OCI-LY7 (cell line): ENCODE measurements at regions not wholly inside any gene's neighbourhood (a gene's known extent, or its start where the extent isn't known, plus 50 kb on each side); places are given as distances from the start of the nearest gene placed in this dataset.
"Not testable (repeated sequence)": the region's sequence is repeated elsewhere in the genome, so short reads cannot be mapped to it uniquely, and the experiment has no call there.

ENCODE experiments used
- BruUV-seq: library from RNA; stranded (reverse); fragments of 400-500 nt; replicated peaks from 2 replicates; lab custom pipeline; 2021; lab: Mats Ljungman, UMichigan
- CTCF ChIA-PET: fragments of 300-600 bp; sonication (Branson Sonifier 250); formaldehyde crosslinking; loops from one replicate; lab custom pipeline; 2022; ENCODE audit warnings: antibody characterized with exemption; ENCODE audit not compliant: unreplicated experiment; lab: Charles Lee
- POLR2A ChIA-PET: fragments of 300-600 bp; sonication (Branson Sonifier 250); formaldehyde crosslinking; loops from one replicate; lab custom pipeline; 2022; ENCODE audit warnings: antibody characterized with exemption; lab: Charles Lee
- DNase-seq: peaks from one replicate; pipeline ENCODE4 v3.0.0-alpha.2; 2015; ENCODE audit warnings: low spot score
- H2AFZ ChIP-seq: fragments of 200-600 bp; sonication (generic), shearing (Covaris generic); 2 replicates; pipeline ENCODE4 v1.6.1; 2014; ENCODE audit warnings: mild to moderate bottlenecking, antibody characterized with exemption, low read length, moderate library complexity
- H3K27ac ChIP-seq: fragments of 200-600 bp; sonication (generic); 2 replicates; pipeline ENCODE4 v1.5.1; 2014; ENCODE audit warnings: mixed run types, low read depth, mild to moderate bottlenecking, moderate library complexity, low read length, inconsistent platforms; ENCODE audit not compliant: poor library complexity, severe bottlenecking
- H3K36me3 ChIP-seq: fragments of 200-600 bp; sonication (generic); 2 replicates; pipeline ENCODE4 v1.6.1; 2014; ENCODE audit warnings: mild to moderate bottlenecking, antibody characterized with exemption, low read length, moderate library complexity, mixed read lengths; ENCODE audit not compliant: insufficient read depth
- H3K4me1 ChIP-seq: fragments of 200-600 bp; sonication (generic); 2 replicates; pipeline ENCODE4 v1.5.1; 2014; ENCODE audit warnings: mild to moderate bottlenecking, low read length; ENCODE audit not compliant: insufficient read depth, poor library complexity, severe bottlenecking
- H3K4me2 ChIP-seq: fragments of 200-600 bp; sonication (generic); 2 replicates; pipeline ENCODE4 v1.6.1; 2014; ENCODE audit warnings: mild to moderate bottlenecking, low read length
- H3K4me3 ChIP-seq: fragments of 200-600 bp; sonication (generic); 2 replicates; pipeline ENCODE4 v1.5.1; 2014; ENCODE audit warnings: mild to moderate bottlenecking, low read depth, low read length; ENCODE audit not compliant: poor library complexity, severe bottlenecking
- H3K79me2 ChIP-seq: fragments of 200-600 bp; sonication (generic); 2 replicates; pipeline ENCODE4 v1.6.1; 2016; ENCODE audit warnings: low read depth, mild to moderate bottlenecking, low read length, moderate library complexity, mixed read lengths; ENCODE audit not compliant: insufficient read depth
- H3K9me2 ChIP-seq: fragments of 200-600 bp; sonication (generic); 2 replicates; pipeline ENCODE4 v1.6.1; 2016; ENCODE audit warnings: mild to moderate bottlenecking, low read length, mixed read lengths; ENCODE audit not compliant: insufficient read depth
- H3K9me3 ChIP-seq: fragments of 200-600 bp; sonication (generic); 2 replicates; pipeline ENCODE4 v1.6.1; 2014; ENCODE audit warnings: mild to moderate bottlenecking, mixed run types, low read length, mixed read lengths
- H4K20me1 ChIP-seq: fragments of 200-600 bp; sonication (generic); 2 replicates; pipeline ENCODE4 v1.6.1; 2014; ENCODE audit warnings: mild to moderate bottlenecking, antibody characterized with exemption, low read length, moderate library complexity, mixed read lengths; ENCODE audit not compliant: insufficient read depth
- intact Hi-C: fragments of 100-400 bp; cut with micrococcal nuclease; formaldehyde crosslinking; loops from one replicate; pipeline ENCODE4 v1.10.0; 2022; ENCODE audit not compliant: unreplicated experiment

DNA sequence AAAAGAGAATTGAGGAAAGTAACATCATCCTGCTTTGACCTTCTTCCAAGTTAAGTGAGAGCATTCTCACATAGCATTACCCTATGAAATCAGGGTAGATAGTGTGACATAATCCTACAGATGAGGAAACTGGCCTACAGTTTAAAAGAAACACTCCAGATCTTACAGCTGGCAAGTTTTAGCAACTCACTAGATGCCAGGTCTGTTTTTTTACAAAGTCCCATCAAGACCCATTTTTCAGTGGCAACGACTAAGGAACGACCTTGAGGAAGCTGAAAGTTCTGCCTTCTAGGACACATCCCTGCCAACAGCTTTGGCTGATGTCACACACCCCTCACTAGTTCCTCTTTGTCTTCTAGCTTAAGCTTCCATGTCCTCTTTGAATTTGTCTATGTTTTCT, 92.7 kb downstream of the ATP6V0E2 start:
- H3K4me3 ChIP-seq, POLR2A ChIA-PET, H3K9me3 ChIP-seq, CTCF ChIA-PET, H3K79me2 ChIP-seq, intact Hi-C loops, H3K9me2 ChIP-seq, H2AFZ ChIP-seq, H4K20me1 ChIP-seq, H3K4me1 ChIP-seq, DNase-seq, H3K4me2 ChIP-seq, H3K36me3 ChIP-seq, H3K27ac ChIP-seq, BruUV-seq: not testable (repeated sequence)

DNA sequence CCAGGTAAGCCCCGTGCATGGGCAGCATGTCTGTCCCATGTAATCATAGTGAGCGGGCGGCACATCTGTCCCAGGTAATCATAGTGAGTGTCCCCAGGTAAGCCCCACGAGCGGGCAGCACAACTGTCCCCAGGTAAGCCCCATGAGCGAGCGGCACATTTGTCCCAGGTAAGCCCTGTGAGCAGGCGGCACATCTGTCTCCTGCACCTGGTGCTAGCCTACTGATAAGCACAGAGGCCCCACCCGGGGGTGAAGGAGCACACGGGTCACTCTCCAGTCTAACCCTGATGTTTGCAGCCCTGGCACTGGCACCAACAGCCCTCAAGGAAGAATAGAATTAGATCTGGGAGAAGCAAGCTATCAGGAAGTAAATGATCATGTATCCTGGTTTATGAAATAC, 99.2 kb downstream of the ATP6V0E2 start:
- H4K20me1 ChIP-seq, H3K79me2 ChIP-seq, H3K4me2 ChIP-seq, H3K9me2 ChIP-seq, H3K36me3 ChIP-seq, H2AFZ ChIP-seq, BruUV-seq, H3K4me3 ChIP-seq, CTCF ChIA-PET, H3K27ac ChIP-seq, H3K4me1 ChIP-seq, intact Hi-C loops, H3K9me3 ChIP-seq, POLR2A ChIA-PET, DNase-seq: not testable (repeated sequence)

DNA sequence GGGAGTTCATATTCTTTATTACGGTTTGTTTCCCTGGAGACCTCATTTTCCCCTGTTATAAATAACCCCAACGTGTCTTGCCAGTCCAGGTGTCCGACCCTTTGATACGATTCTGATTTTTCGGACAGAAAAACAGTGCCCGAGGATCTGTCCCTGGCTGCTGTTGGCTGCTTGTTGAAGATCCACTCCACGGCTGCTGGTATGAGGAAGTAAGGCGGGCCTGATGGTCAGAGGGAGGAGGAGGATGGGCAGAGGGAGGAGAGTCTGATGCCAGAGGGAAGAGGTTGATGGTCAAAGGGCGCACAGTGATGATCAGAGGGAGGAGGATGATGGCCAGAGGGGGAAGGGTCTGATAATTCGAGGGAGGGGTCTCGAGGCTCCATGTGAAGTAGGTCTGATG, 99.9 kb downstream of the ATP6V0E2 start:
- POLR2A ChIA-PET, H2AFZ ChIP-seq, intact Hi-C loops, H3K9me2 ChIP-seq, CTCF ChIA-PET, H3K4me1 ChIP-seq, H3K27ac ChIP-seq, H3K9me3 ChIP-seq, BruUV-seq, H3K79me2 ChIP-seq, H3K4me2 ChIP-seq, H3K4me3 ChIP-seq, H3K36me3 ChIP-seq, H4K20me1 ChIP-seq, DNase-seq: not testable (repeated sequence)

DNA sequence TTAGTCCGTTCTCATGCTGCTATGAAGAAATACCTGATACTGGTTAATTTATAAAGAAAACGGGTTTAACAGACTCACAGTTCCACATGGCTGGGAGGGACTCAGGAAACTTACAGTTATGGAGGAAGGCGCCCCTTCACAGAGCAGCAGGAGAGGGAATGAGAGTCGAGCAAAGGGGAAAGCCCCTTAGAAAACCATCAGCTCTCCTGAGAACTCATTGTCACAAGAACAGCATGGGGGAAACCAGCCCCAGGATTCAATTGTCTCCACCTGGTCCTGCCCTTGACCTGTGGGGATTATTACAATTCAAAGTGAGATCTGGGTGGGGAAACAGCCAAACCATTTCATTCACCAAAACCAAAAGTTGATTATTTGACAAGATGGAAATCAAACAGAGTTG, 101.8 kb downstream of the ATP6V0E2 start:
- POLR2A ChIA-PET, H3K4me1 ChIP-seq, H3K4me3 ChIP-seq, H3K27ac ChIP-seq, H3K79me2 ChIP-seq, DNase-seq, H3K36me3 ChIP-seq, BruUV-seq, intact Hi-C loops, H4K20me1 ChIP-seq, H3K9me3 ChIP-seq, H2AFZ ChIP-seq, H3K4me2 ChIP-seq, H3K9me2 ChIP-seq, CTCF ChIA-PET: not testable (repeated sequence)

DNA sequence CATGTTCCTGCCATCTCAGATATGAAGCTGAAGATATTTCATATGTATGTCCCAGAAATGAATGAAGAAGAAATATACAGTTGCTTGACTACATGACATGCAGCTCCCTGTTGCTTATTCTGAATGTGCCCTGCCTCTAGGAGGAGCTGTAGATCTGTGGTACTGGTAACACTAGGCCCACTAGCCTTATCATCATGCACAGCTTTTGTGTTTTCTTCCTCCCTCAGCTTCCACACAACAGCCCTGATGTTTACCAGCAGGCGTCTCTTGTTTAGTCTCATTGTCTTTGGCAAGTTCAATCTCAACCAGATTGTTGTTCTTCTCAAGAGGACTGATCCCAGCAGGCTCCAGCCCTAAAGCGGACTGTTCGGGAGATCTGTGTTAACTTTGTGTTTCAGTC, 104.8 kb downstream of the ATP6V0E2 start:
- H3K4me1 ChIP-seq, H3K27ac ChIP-seq, POLR2A ChIA-PET, CTCF ChIA-PET, H4K20me1 ChIP-seq, DNase-seq, H3K36me3 ChIP-seq, H3K9me2 ChIP-seq, H3K4me2 ChIP-seq, intact Hi-C loops, BruUV-seq, H2AFZ ChIP-seq, H3K79me2 ChIP-seq, H3K4me3 ChIP-seq, H3K9me3 ChIP-seq: not testable (repeated sequence)

DNA sequence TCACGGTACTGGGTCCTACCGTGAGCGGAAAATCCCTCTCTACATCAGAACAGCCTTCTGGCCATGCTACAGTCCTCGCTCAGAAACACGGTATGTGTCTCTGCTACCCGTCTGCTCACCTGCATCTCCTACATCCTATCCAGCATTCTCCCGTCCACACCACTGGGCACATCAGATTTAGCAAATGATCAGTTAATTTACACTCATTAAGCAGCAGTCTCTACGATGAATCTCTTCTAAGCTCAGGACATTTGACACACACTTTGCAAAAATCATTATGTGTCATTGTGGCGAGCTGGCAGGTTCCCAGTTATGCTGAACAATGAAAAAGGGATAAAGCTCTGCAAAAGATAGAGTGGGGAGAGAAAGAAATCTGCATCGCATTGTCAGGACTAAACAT, 105.2 kb downstream of the ATP6V0E2 start:
- H3K4me2 ChIP-seq, DNase-seq, H4K20me1 ChIP-seq, BruUV-seq, H2AFZ ChIP-seq, H3K9me3 ChIP-seq, H3K27ac ChIP-seq, POLR2A ChIA-PET, CTCF ChIA-PET, intact Hi-C loops, H3K36me3 ChIP-seq, H3K79me2 ChIP-seq, H3K9me2 ChIP-seq, H3K4me3 ChIP-seq, H3K4me1 ChIP-seq: not testable (repeated sequence)
